ENCODE measurements at regions not wholly inside any gene's neighbourhood (a gene's known extent, or its start where the extent isn't known, plus 50 kb on each side); places are given as distances from the start of the nearest gene placed in this dataset.

GRCh38 chr17:59508999-59509625, 56.3 kb upstream of the DHX40 start:
- no peak for TF ChIP-seq EZH2 (IDR thresholded peaks at IDR 0.05; ENCODE audit: borderline replicate concordance, low read length)
- H3K9me2 ChIP-seq (ENCODE audit: low read depth, low read length), result no peaks in the 10 kb centered on the region
- no peaks in the 10 kb centered on the region for H3K27me3 ChIP-seq (ENCODE audit: insufficient read depth, low read length)
- no peaks in the 10 kb centered on the region for H3K79me2 ChIP-seq (ENCODE audit: insufficient read depth, low read length)
- H3K9me3 ChIP-seq (ENCODE audit: low read length), result no peaks in the 10 kb centered on the region
- H4K20me1 ChIP-seq (ENCODE audit: insufficient read depth, low read length), result no peaks in the 10 kb centered on the region
- H3K4me2 ChIP-seq (ENCODE audit: low read length), result no peak overlapping the region
- no peaks in the 10 kb centered on the region for H3K4me1 ChIP-seq (ENCODE audit: insufficient read depth, low read length, severe bottlenecking)
- H3F3A ChIP-seq (ENCODE audit: insufficient read depth, low read length), result no peaks in the 10 kb centered on the region
- no peak overlapping the region for H3K4me3 ChIP-seq (ENCODE audit: low read depth, low read length, poor library complexity, severe bottlenecking)
- H3K9ac ChIP-seq (ENCODE audit: low read length), result no peak overlapping the region
- H2AFZ ChIP-seq (ENCODE audit: low read length), result no peak overlapping the region
- no peak overlapping the region for H3K27ac ChIP-seq (ENCODE audit: low read depth, low read length, poor library complexity, severe bottlenecking)
- H3K36me3 ChIP-seq (ENCODE audit: insufficient read depth, low read length), result no peaks in the 10 kb centered on the region

- Histone ChIP-seq H3K4me2 (ENCODE audit: low read length) (no peak overlapping the region), H3K36me3 (ENCODE audit: insufficient read depth, low read length) (no peaks in the 10 kb centered on the region)
Observed at GRCh38 chr17:59510611-59511010, 54.8 kb upstream of the DHX40 start.

GRCh38 chr17:59511726-59512125, 53.7 kb upstream of the DHX40 start:
- no peaks in the 10 kb centered on the region for H3K27me3 ChIP-seq (ENCODE audit: insufficient read depth, low read length)
- no peak overlapping the region for H3K27ac ChIP-seq (ENCODE audit: low read depth, low read length, poor library complexity, severe bottlenecking)
- no peaks in the 10 kb centered on the region for H3K36me3 ChIP-seq (ENCODE audit: insufficient read depth, low read length)
- no peaks in the 10 kb centered on the region for H3K4me1 ChIP-seq (ENCODE audit: insufficient read depth, low read length, severe bottlenecking)
- H3K9me3 ChIP-seq (ENCODE audit: low read length), result no peaks in the 10 kb centered on the region
- no peak overlapping the region for H3K4me2 ChIP-seq (ENCODE audit: low read length)
- H2AFZ ChIP-seq (ENCODE audit: low read length), result no peak overlapping the region
- H3K79me2 ChIP-seq (ENCODE audit: insufficient read depth, low read length), result no peaks in the 10 kb centered on the region
- no peaks in the 10 kb centered on the region for H4K20me1 ChIP-seq (ENCODE audit: insufficient read depth, low read length)
- H3K4me3 ChIP-seq (ENCODE audit: low read depth, low read length, poor library complexity, severe bottlenecking), result no peak overlapping the region
- no peak for TF ChIP-seq CTCF (IDR thresholded peaks at IDR 0.05; ENCODE audit: low read length)
- TF ChIP-seq EZH2 (IDR thresholded peaks at IDR 0.05; ENCODE audit: borderline replicate concordance, low read length), result no peak
- no peaks in the 10 kb centered on the region for H3K9me2 ChIP-seq (ENCODE audit: low read depth, low read length)
- H3F3A ChIP-seq (ENCODE audit: insufficient read depth, low read length), result no peaks in the 10 kb centered on the region
- H3K9ac ChIP-seq (ENCODE audit: low read length), result no peak overlapping the region

More at GRCh38 chr17:59510611-59511010, 54.8 kb upstream of the DHX40 start:
- no peak overlapping the region for H3K27ac ChIP-seq (ENCODE audit: low read depth, low read length, poor library complexity, severe bottlenecking)
- H2AFZ ChIP-seq (ENCODE audit: low read length), result no peak overlapping the region
- H3K4me3 ChIP-seq (ENCODE audit: low read depth, low read length, poor library complexity, severe bottlenecking), result no peak overlapping the region
- H3K79me2 ChIP-seq (ENCODE audit: insufficient read depth, low read length), result no peaks in the 10 kb centered on the region
- no peaks in the 10 kb centered on the region for H3K4me1 ChIP-seq (ENCODE audit: insufficient read depth, low read length, severe bottlenecking)
- no peaks in the 10 kb centered on the region for H4K20me1 ChIP-seq (ENCODE audit: insufficient read depth, low read length)
- H3F3A ChIP-seq (ENCODE audit: insufficient read depth, low read length), result no peaks in the 10 kb centered on the region
- H3K27me3 ChIP-seq (ENCODE audit: insufficient read depth, low read length), result no peaks in the 10 kb centered on the region
- no peak overlapping the region for H3K9ac ChIP-seq (ENCODE audit: low read length)
- no peaks in the 10 kb centered on the region for H3K9me3 ChIP-seq (ENCODE audit: low read length)
- TF ChIP-seq EZH2 (IDR thresholded peaks at IDR 0.05; ENCODE audit: borderline replicate concordance, low read length) (no peak), CTCF (IDR thresholded peaks at IDR 0.05; ENCODE audit: low read length) (no peak)
- H3K9me2 ChIP-seq (ENCODE audit: low read depth, low read length), result no peaks in the 10 kb centered on the region

- H3K4me3 ChIP-seq (ENCODE audit: low read depth, low read length, poor library complexity, severe bottlenecking), result no peak overlapping the region
- no peaks in the 10 kb centered on the region for H3F3A ChIP-seq (ENCODE audit: insufficient read depth, low read length)
- H3K9ac ChIP-seq (ENCODE audit: low read length), result no peak overlapping the region
- no peak overlapping the region for H2AFZ ChIP-seq (ENCODE audit: low read length)
- H4K20me1 ChIP-seq (ENCODE audit: insufficient read depth, low read length), result no peaks in the 10 kb centered on the region
- no peaks in the 10 kb centered on the region for H3K36me3 ChIP-seq (ENCODE audit: insufficient read depth, low read length)
- no peak for TF ChIP-seq CTCF (IDR thresholded peaks at IDR 0.05; ENCODE audit: low read length)
- no peaks in the 10 kb centered on the region for H3K9me3 ChIP-seq (ENCODE audit: low read length)
- H3K9me2 ChIP-seq (ENCODE audit: low read depth, low read length), result no peaks in the 10 kb centered on the region
- no peak overlapping the region for H3K4me2 ChIP-seq (ENCODE audit: low read length)
- no peak overlapping the region for H3K27ac ChIP-seq (ENCODE audit: low read depth, low read length, poor library complexity, severe bottlenecking)
- H3K79me2 ChIP-seq (ENCODE audit: insufficient read depth, low read length), result no peaks in the 10 kb centered on the region
- H3K27me3 ChIP-seq (ENCODE audit: insufficient read depth, low read length), result no peaks in the 10 kb centered on the region
- H3K4me1 ChIP-seq (ENCODE audit: insufficient read depth, low read length, severe bottlenecking), result no peaks in the 10 kb centered on the region
Observed at GRCh38 chr17:59512844-59513385, 52.5 kb upstream of the DHX40 start.

Data from OCI-LY1 (cell line).